Fibroblast of lung (primary cell): ENCODE measurements at regions not wholly inside any gene's neighbourhood (a gene's known extent, or its start where the extent isn't known, plus 50 kb on each side); places are given as distances from the start of the nearest gene placed in this dataset.

Source experiments
- EZH2 ChIP-seq: IDR thresholded peaks from 2 replicates; pipeline ENCODE4 v1.5.1; 2012; ENCODE audit warnings: low read length, control low read depth, mild to moderate bottlenecking; ENCODE audit errors: missing control alignments
- TF ChIP-seq, protein P1 (sequence below), 2 donors: IDR thresholded peaks in 1 of 2; conservative IDR thresholded peaks in 1 of 2; 1 replicate in 1 of 2; 2 replicates in 1 of 2; pipeline ENCODE4 v1.5.1; 2011 to 2012; ENCODE audit warnings: low read length in 2 of 2, control low read depth in 1 of 2, inconsistent platforms in 1 of 2, low read depth in 1 of 2, mild to moderate bottlenecking in 1 of 2

DNA sequence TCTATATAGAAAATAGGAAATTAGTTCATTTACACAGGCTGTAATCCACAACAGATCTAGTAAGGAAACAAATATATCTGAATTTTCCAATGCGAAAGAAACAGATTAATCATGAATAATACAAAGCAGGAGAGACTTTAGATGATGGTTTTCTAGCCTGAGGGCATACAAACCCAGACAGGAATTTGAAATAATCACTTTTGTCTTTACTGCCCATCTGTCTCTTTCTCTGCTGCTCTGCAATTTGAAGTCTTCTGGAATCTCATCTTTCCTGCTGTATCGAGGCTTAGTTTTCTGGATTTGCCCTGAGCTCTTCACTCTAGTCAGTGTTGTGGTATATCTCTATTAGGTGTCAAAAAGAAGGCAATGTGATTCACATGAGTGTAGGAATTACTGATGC is 711.8 kb upstream of the FAM241A start:
- TF ChIP-seq, protein P1, sequence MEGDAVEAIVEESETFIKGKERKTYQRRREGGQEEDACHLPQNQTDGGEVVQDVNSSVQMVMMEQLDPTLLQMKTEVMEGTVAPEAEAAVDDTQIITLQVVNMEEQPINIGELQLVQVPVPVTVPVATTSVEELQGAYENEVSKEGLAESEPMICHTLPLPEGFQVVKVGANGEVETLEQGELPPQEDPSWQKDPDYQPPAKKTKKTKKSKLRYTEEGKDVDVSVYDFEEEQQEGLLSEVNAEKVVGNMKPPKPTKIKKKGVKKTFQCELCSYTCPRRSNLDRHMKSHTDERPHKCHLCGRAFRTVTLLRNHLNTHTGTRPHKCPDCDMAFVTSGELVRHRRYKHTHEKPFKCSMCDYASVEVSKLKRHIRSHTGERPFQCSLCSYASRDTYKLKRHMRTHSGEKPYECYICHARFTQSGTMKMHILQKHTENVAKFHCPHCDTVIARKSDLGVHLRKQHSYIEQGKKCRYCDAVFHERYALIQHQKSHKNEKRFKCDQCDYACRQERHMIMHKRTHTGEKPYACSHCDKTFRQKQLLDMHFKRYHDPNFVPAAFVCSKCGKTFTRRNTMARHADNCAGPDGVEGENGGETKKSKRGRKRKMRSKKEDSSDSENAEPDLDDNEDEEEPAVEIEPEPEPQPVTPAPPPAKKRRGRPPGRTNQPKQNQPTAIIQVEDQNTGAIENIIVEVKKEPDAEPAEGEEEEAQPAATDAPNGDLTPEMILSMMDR (conservative IDR thresholded peaks at IDR 0.05 in 1 of 2, IDR thresholded peaks at IDR 0.05 in 1 of 2; ENCODE audit: low read depth in 1 of 2, low read length in 2 of 2) = no peak
- no peak for TF ChIP-seq EZH2
